Activated CD4-positive, alpha-beta T cell treated with anti-CD3 and anti-CD28 coated beads for 36 hours (primary cell): ENCODE measurements at regions not wholly inside any gene's neighbourhood (a gene's known extent, or its start where the extent isn't known, plus 50 kb on each side); places are given as distances from the start of the nearest gene placed in this dataset.
"Not testable (repeated sequence)": the region's sequence is repeated elsewhere in the genome, so short reads cannot be mapped to it uniquely, and the experiment has no call there.

Experiments used
- ATAC-seq: fragments of 200-7000 bp; cut with Tn5 transposase; one replicate; pipeline ENCODE4 v1.10.0; 2021; ENCODE audit warnings: mild to moderate bottlenecking, moderate library complexity
- CTCF ChIA-PET: fragments of 350-600 bp; sonication (Branson Sonifier 250); formaldehyde crosslinking; loops from one replicate; lab custom pipeline; 2021; ENCODE audit warnings: antibody characterized with exemption; lab: Charles Lee
- POLR2A ChIA-PET: fragments of 350-600 bp; sonication (Branson Sonifier 250); formaldehyde crosslinking; loops from one replicate; lab custom pipeline; 2021; ENCODE audit warnings: antibody characterized with exemption, inconsistent platforms; lab: Charles Lee
- DNase-seq: peaks from one replicate; pipeline ENCODE4 v3.0.0-alpha.2; 2020
- H3K27ac Mint-ChIP-seq: one replicate; pipeline ENCODE4 v1.8.0; 2021; ENCODE audit warnings: mixed read lengths
- H3K27me3 Mint-ChIP-seq: one replicate; pipeline ENCODE4 v1.8.0; 2021; ENCODE audit warnings: mixed read lengths
- H3K36me3 Mint-ChIP-seq: one replicate; pipeline ENCODE4 v1.8.0; 2021; ENCODE audit warnings: low read depth, mixed read lengths
- H3K4me1 Mint-ChIP-seq: one replicate; pipeline ENCODE4 v1.8.0; 2021; ENCODE audit warnings: mixed read lengths
- H3K4me3 Mint-ChIP-seq: one replicate; pipeline ENCODE4 v1.8.0; 2021; ENCODE audit warnings: mild to moderate bottlenecking, moderate library complexity, mixed read lengths
- H3K9me3 Mint-ChIP-seq: one replicate; pipeline ENCODE4 v1.8.0; 2021; ENCODE audit warnings: low read depth, mixed read lengths
- intact Hi-C, 2 experiments: fragments of 100-400 bp; cut with DNase I in 1 of 2; cut with micrococcal nuclease in 1 of 2; formaldehyde crosslinking; loops; one replicate each; pipeline versions ENCODE4 v1.14.2 to v1.15.1; 2022 to 2024; cut with DNase I, micrococcal nuclease

DNA sequence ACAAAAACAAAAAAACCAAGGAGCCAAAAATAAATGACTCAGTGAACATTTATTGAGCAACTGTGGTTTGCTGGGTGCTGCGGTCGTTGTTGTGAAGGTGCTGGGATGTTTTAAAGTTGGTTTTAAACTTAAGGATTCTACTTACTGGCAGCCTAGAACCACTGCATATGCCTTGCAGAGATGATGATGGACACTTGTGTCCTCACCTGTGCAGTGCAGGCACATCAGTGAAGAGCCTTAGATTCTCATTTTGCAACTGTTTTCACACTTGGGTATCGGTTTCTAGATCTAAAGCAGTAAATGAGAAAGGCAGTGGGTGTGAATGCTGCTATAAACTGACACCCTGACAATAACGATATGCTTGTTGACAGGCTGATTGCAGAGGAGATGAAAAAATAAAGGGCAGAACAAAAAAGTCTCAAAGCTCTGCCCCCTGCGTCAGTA is 68.8 kb downstream of the UTRN start:
- CTCF ChIA-PET, result no interaction called here
- peaks cover 77% of the 10 kb centered on the region for H3K4me1 Mint-ChIP-seq
- ATAC-seq, result peak; percentile 83

DNA sequence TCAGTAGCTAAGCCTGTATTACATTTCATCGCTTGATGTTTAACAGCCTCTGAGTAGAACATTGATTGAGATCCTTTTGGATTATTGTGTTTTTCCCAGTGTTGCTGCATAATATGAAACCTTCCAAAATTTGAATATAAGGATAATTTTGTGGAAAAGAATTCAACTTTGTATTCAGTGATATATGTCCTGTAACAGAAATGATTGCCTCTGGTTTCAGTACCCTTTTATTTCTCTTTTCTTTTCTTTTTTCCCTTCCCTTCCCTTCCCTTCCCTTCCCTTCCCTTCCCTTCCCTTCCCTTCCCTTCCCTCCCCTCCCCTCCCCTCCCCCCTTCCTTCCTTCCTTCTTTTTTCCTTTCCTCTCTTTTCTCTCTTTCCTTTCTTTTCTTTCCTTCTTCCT is 74.6 kb downstream of the UTRN start:
- Mint-ChIP-seq H3K27ac (no peak overlapping the region), H3K4me1 (peaks cover 73% of the 10 kb centered on the region)
- CTCF ChIA-PET, result no interaction called here

More for the DNA sequence above, 68.8 kb downstream of the UTRN start:
- Mint-ChIP-seq H3K4me3 (peak overlapping the region; percentile 42), H3K9me3 (no peaks in the 10 kb centered on the region), H3K27me3 (no peaks in the 10 kb centered on the region), H3K27ac (peak overlapping the region; percentile 39), H3K36me3 (peaks cover 2% of the 10 kb centered on the region)
- POLR2A ChIA-PET, result interaction anchor here (0.5 to 0.6 kb wide), 2 partner anchors 466 to 1469 kb away, joined by 3 to 4 read pairs; no protein-coding TSS in a partner anchor
- intact Hi-C loops, result loop anchor here in 1 of 2 experiments (5.0 kb wide), 3 partner anchors 43 to 222 kb away; no protein-coding TSS in a partner anchor
- DNase-seq, result no peak

DNA sequence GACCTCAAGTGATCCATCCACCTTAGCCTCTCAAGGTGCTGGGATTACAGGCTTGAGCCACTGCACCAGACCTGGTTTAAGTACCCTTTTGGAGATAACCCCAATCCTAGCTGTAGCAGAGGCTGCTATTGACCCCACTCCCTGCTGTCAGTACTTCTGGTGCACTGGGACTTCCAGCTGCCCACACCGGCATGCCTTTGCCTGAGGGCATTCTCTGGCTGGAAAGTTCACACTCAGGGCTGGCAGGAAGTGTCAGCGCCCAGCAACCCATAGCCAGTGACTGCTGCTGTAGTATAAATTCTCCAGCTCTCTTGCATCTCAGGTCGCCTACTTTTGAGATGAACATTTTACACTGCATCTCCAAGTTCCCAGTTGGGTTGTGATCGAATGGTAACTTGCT is 75.3 kb downstream of the UTRN start:
- no peaks in the 10 kb centered on the region for H3K27me3 Mint-ChIP-seq
- ChIA-PET CTCF (interaction anchor here (0.8 to 1.4 kb wide), 2 partner anchors 13 to 15 kb away, joined by 3 to 5 read pairs; no protein-coding TSS in a partner anchor), POLR2A (interaction anchor here (1.0 kb wide), 1 partner anchor 15 kb away, joined by 3 read pairs; no protein-coding TSS in a partner anchor)
- H3K4me3 Mint-ChIP-seq, result no peak overlapping the region
- peaks cover 2% of the 10 kb centered on the region for H3K36me3 Mint-ChIP-seq
- no peaks in the 10 kb centered on the region for H3K9me3 Mint-ChIP-seq
- DNase-seq (no peak), ATAC-seq (no peak)
- H3K27ac Mint-ChIP-seq, result no peak overlapping the region
- intact Hi-C loops, result no loop called here
- H3K4me1 Mint-ChIP-seq, result peaks cover 74% of the 10 kb centered on the region

More for the DNA sequence above, 74.6 kb downstream of the UTRN start:
- H3K36me3 Mint-ChIP-seq, result peaks cover 2% of the 10 kb centered on the region
- no peak for DNase-seq
- ATAC-seq, result no peak
- H3K27me3 Mint-ChIP-seq, result no peaks in the 10 kb centered on the region
- POLR2A ChIA-PET, result interaction anchor here (0.6 kb wide), 1 partner anchor 278 kb away, joined by 5 read pairs; no protein-coding TSS in a partner anchor
- no peaks in the 10 kb centered on the region for H3K9me3 Mint-ChIP-seq
- H3K4me3 Mint-ChIP-seq, result no peak overlapping the region
- intact Hi-C loops, result no loop called here

DNA sequence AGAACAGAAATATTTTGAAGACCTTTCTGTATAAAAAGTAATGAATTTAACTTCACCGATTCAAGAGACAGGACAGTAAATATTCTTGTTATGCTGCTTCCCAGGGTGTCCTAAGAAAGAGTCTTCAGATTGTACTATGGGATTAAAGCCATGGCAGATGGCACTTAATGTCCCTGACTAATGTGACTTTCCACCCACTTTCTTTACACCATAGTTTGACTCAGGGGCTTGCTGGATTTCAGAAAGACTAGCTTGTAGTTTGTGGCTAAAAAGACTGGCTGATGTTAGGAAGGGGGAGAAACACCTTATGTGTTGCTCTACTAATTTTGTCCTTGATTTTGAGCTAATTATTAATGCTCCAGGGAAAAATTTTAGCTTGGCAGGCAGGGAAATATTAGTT is 75.9 kb downstream of the UTRN start:
- Mint-ChIP-seq H3K9me3 (no peaks in the 10 kb centered on the region), H3K27me3 (no peaks in the 10 kb centered on the region), H3K4me1 (peaks cover 78% of the 10 kb centered on the region), H3K4me3 (no peak overlapping the region), H3K27ac (peak overlapping the region; percentile 70), H3K36me3 (peaks cover 4% of the 10 kb centered on the region)
- DNase-seq (no peak), ATAC-seq (peak; percentile 20)
- CTCF ChIA-PET, result interaction anchor here (0.9 to 1.4 kb wide), 2 partner anchors 10 to 16 kb away, joined by 4 to 5 read pairs; no protein-coding TSS in a partner anchor
- intact Hi-C loops, result no loop called here
- POLR2A ChIA-PET, result interaction anchor here (1.0 kb wide), 1 partner anchor 16 kb away, joined by 3 read pairs; no protein-coding TSS in a partner anchor

DNA sequence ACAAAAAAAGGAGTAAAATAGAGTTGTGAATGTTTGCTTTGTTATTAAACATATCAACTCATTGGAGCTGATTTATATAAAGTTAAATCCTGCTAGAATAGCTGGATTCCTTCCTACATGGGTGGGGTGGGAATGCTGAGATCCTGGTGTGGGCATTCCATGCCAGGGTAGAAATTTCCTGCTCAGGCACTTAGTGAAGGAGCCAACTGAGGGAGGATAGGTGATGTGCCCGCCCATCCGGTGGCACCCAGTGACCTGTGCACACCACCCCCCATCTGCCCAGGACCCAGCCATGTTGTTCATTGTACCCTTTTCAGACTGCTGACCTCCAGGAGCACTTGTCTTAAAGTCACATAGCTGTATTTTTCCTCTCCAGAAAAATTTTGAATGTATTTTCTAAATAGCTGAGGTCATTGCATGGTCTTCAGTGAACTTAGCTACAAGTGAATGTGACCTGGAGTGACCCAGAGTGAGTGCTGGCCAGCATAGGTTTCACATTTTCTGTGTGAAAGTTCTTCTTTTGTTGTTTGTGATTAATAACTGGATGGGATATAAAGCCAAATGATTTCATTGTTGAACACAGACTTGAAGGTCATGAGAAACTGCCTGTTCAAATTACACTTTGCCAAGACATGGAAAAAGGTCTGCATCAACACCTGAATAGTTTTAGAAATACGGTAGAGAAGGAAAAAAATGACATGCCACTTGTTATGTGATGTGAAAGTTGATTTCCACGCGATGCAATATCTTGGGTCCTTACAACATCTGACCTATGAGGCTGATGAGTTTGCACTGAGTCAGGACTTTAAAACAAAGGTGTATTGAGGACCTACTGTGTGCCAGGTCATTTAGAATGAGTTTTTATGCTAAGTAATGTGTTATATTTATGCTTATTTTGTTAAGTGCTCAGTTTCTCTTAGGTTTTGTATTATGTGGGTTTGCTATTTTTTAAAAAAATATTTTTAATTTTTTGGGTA is 77.2 kb downstream of the UTRN start:
- intact Hi-C loops, result no loop called here
- no peaks in the 10 kb centered on the region for H3K9me3 Mint-ChIP-seq
- DNase-seq (peak; percentile 39), ATAC-seq (peak; percentile 43)
- H3K27ac Mint-ChIP-seq, result peak overlapping the region; percentile 78
- POLR2A ChIA-PET, result no interaction called here
- CTCF ChIA-PET, result interaction anchor here (0.9 kb wide), 1 partner anchor 8 kb away, joined by 4 read pairs; no protein-coding TSS in a partner anchor
- peaks cover 8% of the 10 kb centered on the region for H3K36me3 Mint-ChIP-seq
- no peak overlapping the region for H3K4me3 Mint-ChIP-seq
- H3K4me1 Mint-ChIP-seq, result peaks cover 75% of the 10 kb centered on the region
- no peaks in the 10 kb centered on the region for H3K27me3 Mint-ChIP-seq

DNA sequence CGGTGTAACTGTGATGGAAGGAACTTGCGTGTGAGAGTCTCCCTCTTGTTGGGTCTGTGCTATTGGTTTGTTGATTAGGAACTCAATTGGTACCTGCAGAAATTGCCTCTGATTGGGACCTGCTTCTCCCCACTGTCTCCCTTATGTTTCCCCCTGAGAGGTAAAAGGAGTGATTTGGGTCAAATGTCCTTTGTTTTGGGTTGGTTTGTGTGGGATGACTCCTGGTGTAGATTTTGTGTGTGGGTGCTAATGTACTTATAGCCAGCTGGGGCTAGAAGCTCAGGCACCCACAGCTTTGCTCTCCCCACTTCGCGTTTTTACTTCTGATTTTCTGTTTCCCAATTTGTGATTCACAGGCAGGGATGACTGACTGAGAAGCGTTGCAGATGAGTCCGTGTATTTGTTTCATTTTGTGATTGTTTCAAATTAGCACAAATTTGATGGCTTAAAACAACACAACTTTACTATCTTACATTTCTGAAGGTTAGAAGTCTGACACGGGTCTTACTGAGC is 79.1 kb downstream of the UTRN start:
- Mint-ChIP-seq H3K4me1 (peaks cover 67% of the 10 kb centered on the region), H3K9me3 (no peaks in the 10 kb centered on the region)
- peak; percentile 73 for ATAC-seq

DNA sequence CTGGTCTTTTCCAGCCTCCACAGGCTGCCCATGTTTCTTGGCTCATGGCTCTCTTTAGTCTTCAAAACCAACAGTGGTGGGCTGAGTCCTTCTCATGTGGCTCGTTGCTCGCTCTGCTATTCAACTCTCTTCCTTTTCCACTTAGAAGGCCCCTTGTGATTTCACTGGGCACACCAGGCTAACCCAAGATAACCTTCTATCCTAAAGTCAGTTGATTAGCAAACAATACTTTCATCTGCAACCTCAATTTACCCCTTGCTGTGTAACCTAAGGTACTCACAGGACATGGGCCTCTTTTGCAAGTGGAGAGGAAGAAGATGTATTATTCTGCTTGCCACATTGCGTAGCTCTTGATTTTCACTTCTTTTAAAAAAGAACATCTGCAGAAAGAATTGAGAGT is 79.6 kb downstream of the UTRN start:
- Mint-ChIP-seq H3K9me3 (peaks cover 3% of the 10 kb centered on the region), H3K36me3 (peaks cover 15% of the 10 kb centered on the region), H3K4me3 (peak overlapping the region; percentile 27), H3K4me1 (peaks cover 66% of the 10 kb centered on the region), H3K27me3 (no peaks in the 10 kb centered on the region), H3K27ac (peak overlapping the region; percentile 69)
- ChIA-PET POLR2A (interaction anchor here (0.7 kb wide), 1 partner anchor 8 kb away, joined by 3 read pairs; no protein-coding TSS in a partner anchor), CTCF (interaction anchor here (0.9 to 1.3 kb wide), 3 partner anchors 18 to 100 kb away, joined by 3 to 5 read pairs (median 4); no protein-coding TSS in a partner anchor)
- ATAC-seq, result peak; percentile 45
- DNase-seq, result no peak
- intact Hi-C loops, result loop anchor here in 1 of 2 experiments (2.0 kb wide), 1 partner anchor 14 kb away; no protein-coding TSS in a partner anchor

More for the DNA sequence above, 79.1 kb downstream of the UTRN start:
- CTCF ChIA-PET, result interaction anchor here (0.9 to 1.3 kb wide), 3 partner anchors 17 to 101 kb away, joined by 3 to 5 read pairs (median 3); no protein-coding TSS in a partner anchor
- peak; percentile 38 for DNase-seq
- peak overlapping the region; percentile 69 for H3K27ac Mint-ChIP-seq
- no peaks in the 10 kb centered on the region for H3K27me3 Mint-ChIP-seq
- peaks cover 12% of the 10 kb centered on the region for H3K36me3 Mint-ChIP-seq
- POLR2A ChIA-PET, result interaction anchor here (0.9 kb wide), 1 partner anchor 23 kb away, joined by 4 read pairs; no protein-coding TSS in a partner anchor
- peak overlapping the region; percentile 27 for H3K4me3 Mint-ChIP-seq
- intact Hi-C loops, result loop anchor here in 1 of 2 experiments (2.0 kb wide), 1 partner anchor 13 kb away; no protein-coding TSS in a partner anchor

DNA sequence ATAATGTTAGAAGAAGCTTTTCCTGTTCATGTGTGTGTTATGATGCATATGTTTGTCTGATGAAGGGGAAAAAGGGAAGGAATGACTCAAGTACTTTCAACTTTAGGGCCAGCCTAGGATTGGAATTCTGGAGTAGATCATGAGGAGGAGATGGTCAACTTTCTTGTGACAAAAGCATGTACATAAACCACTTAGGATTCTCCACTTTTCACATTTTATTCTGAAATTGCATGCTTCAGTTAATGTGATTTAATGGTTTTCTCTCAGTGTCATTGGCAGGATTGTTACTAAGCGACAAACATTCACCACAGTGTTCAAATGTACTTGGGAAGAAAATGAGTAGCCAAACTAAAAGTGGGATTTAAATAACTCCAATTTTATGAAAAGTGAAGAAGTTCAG is 80.1 kb downstream of the UTRN start:
- Mint-ChIP-seq H3K4me1 (peaks cover 65% of the 10 kb centered on the region), H3K27ac (peak overlapping the region; percentile 12), H3K9me3 (peaks cover 5% of the 10 kb centered on the region), H3K27me3 (no peaks in the 10 kb centered on the region), H3K36me3 (peaks cover 18% of the 10 kb centered on the region), H3K4me3 (no peak overlapping the region)
- no peak for ATAC-seq
- CTCF ChIA-PET, result interaction anchor here (1.0 to 1.3 kb wide), 2 partner anchors 18 to 31 kb away, joined by 4 to 5 read pairs; no protein-coding TSS in a partner anchor
- DNase-seq, result no peak
- POLR2A ChIA-PET, result interaction anchor here (0.7 kb wide), 1 partner anchor 9 kb away, joined by 3 read pairs; no protein-coding TSS in a partner anchor
- intact Hi-C loops, result loop anchor here in 1 of 2 experiments (2.0 kb wide), 1 partner anchor 14 kb away; no protein-coding TSS in a partner anchor

DNA sequence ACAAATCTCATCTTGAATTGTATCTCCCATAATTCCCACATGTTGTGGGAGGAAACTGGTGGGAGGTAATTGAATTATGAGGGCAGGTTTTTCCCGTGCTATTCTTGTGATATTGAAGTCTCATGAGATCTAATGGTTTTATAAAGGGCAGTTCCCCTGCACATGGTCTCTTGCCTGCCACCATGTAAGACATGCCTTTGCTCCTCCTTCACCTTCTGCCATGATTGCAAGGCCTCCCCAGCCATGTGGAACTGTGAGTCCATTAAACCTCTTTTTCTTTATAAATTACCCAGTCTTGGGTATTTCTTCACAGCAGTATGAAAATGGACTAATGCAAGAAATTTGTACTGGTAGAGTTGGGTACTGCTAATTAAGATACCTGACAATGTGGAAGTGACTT is 84.6 kb downstream of the UTRN start:
- ATAC-seq, intact Hi-C loops, H3K4me3 Mint-ChIP-seq, POLR2A ChIA-PET, H3K27ac Mint-ChIP-seq, DNase-seq, H3K27me3 Mint-ChIP-seq, H3K9me3 Mint-ChIP-seq: not testable (repeated sequence)
- H3K4me1 Mint-ChIP-seq, result peaks cover 40% of the 10 kb centered on the region
- H3K36me3 Mint-ChIP-seq, result peaks cover 19% of the 10 kb centered on the region
- CTCF ChIA-PET, result interaction anchor here (1.6 kb wide), 1 partner anchor 7 kb away, joined by 4 read pairs; no protein-coding TSS in a partner anchor

DNA sequence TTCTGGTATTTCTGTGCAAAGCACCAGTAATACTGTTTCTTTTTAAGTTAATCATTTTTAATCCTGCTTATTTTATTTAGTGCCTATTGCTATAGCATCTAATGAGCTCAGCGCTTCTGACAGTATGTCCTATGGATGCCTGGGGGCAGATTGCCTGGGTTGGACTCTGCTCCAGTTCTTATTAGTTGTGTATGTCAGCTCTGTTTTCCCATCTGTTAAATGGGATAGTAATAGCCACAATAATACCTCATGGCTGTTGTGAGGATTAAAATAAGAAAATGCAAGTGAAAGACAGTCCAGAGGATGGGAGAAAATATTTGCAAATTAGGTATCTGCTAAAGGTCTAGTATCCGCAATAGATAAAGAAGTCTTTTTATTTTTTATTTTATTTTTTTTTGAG is 87.0 kb downstream of the UTRN start:
- DNase-seq (no peak), ATAC-seq (no peak)
- intact Hi-C loops, result no loop called here
- CTCF ChIA-PET, result interaction anchor here (0.6 kb wide), 1 partner anchor 191 kb away, joined by 3 read pairs; no protein-coding TSS in a partner anchor
- H3K27ac Mint-ChIP-seq, result no peak overlapping the region
- H3K27me3 Mint-ChIP-seq, result no peaks in the 10 kb centered on the region
- H3K4me3 Mint-ChIP-seq, result no peak overlapping the region
- H3K4me1 Mint-ChIP-seq, result peaks cover 36% of the 10 kb centered on the region
- H3K36me3 Mint-ChIP-seq, result peaks cover 14% of the 10 kb centered on the region
- POLR2A ChIA-PET, result no interaction called here
- H3K9me3 Mint-ChIP-seq, result peaks cover 5% of the 10 kb centered on the region
